GM19023 (cell line): ENCODE measurements at regions not wholly inside any gene's neighbourhood (a gene's known extent, or its start where the extent isn't known, plus 50 kb on each side); places are given as distances from the start of the nearest gene placed in this dataset.
"Not testable (repeated sequence)": the region's sequence is repeated elsewhere in the genome, so short reads cannot be mapped to it uniquely, and the experiment has no call there.

Experiments
- ATAC-seq: cut with Tn5 transposase; IDR thresholded peaks from one replicate; pipeline ENCODE4 v1.9.1; 2021; ENCODE audit warnings: mild to moderate bottlenecking, moderate library complexity; ENCODE audit not compliant: unreplicated experiment

- ATAC-seq = no peak
Observed at GRCh38 chr17:64773836-64774761, 112.0 kb upstream of the SMURF2 start.

GRCh38 chr17:64773386-64773835, 111.3 kb upstream of the SMURF2 start:
- no peak for ATAC-seq

GRCh38 chr17:64772845-64773299, 110.8 kb upstream of the SMURF2 start:
- no peak for ATAC-seq

- ATAC-seq = no peak
Observed at GRCh38 chr17:64771980-64772844, 110.1 kb upstream of the SMURF2 start.

GRCh38 chr17:64769712-64770111, 107.6 kb upstream of the SMURF2 start:
- ATAC-seq = no peak

GRCh38 chr17:64767269-64767997, 105.3 kb upstream of the SMURF2 start:
- ATAC-seq = no peak

GRCh38 chr17:64765191-64765889, 103.2 kb upstream of the SMURF2 start:
- no peak for ATAC-seq

GRCh38 chr17:64750891-64751677, 89.0 kb upstream of the SMURF2 start:
- no peak for ATAC-seq

GRCh38 chr17:64750478-64750877, 88.4 kb upstream of the SMURF2 start:
- ATAC-seq = no peak

GRCh38 chr17:64749306-64749705, 87.2 kb upstream of the SMURF2 start:
- no peak for ATAC-seq

- ATAC-seq = no peak
Observed at GRCh38 chr17:64747938-64748540, 85.9 kb upstream of the SMURF2 start.

- ATAC-seq = no peak
Observed at GRCh38 chr17:64742326-64742725, 80.2 kb upstream of the SMURF2 start.

GRCh38 chr17:64741916-64742315, 79.8 kb upstream of the SMURF2 start:
- ATAC-seq = not testable (repeated sequence)

GRCh38 chr17:64741038-64741641, 79.0 kb upstream of the SMURF2 start:
- ATAC-seq = no peak

GRCh38 chr17:64739316-64740058, 77.4 kb upstream of the SMURF2 start:
- no peak for ATAC-seq

GRCh38 chr17:64736804-64737492, 74.8 kb upstream of the SMURF2 start:
- no peak for ATAC-seq

- ATAC-seq = no peak
Observed at GRCh38 chr17:64732336-64733006, 70.4 kb upstream of the SMURF2 start.
